Keratinocyte (primary cell): ENCODE measurements at regions not wholly inside any gene's neighbourhood (a gene's known extent, or its start where the extent isn't known, plus 50 kb on each side); places are given as distances from the start of the nearest gene placed in this dataset.

Experiments used
- DNase-seq: peaks from one replicate; pipeline ENCODE4 v3.0.0-alpha.2; 2011; ENCODE audit warnings: low read depth, missing footprints, low spot score
- FAIRE-seq: peaks from 2 replicates; lab custom pipeline; 2011; peaks lifted over from hg19 to GRCh38; lab: Jason Lieb, UNC
- H2AFZ ChIP-seq: 2 replicates; pipeline ENCODE4 v1.6.0; 2012; ENCODE audit warnings: low read length, control low read depth, inconsistent platforms; ENCODE audit not compliant: control insufficient read depth
- H3K27ac ChIP-seq: 2 replicates; pipeline ENCODE4 v1.5.1; 2011; ENCODE audit warnings: low read length; ENCODE audit not compliant: control insufficient read depth, insufficient read depth
- H3K27me3 ChIP-seq: 3 replicates; pipeline ENCODE4 v1.6.0; 2011; ENCODE audit warnings: low read length; ENCODE audit not compliant: control insufficient read depth, insufficient read depth; ENCODE audit errors: extremely low read depth
- H3K36me3 ChIP-seq, 2 experiments: 2 replicates in 1 of 2; 3 replicates in 1 of 2; pipeline ENCODE4 v1.5.1; 2011; ENCODE audit warnings: low read length in 2 of 2, mild to moderate bottlenecking in 1 of 2; ENCODE audit not compliant: control insufficient read depth in 2 of 2, insufficient read depth in 2 of 2; ENCODE audit errors: extremely low read depth in 1 of 2
- H3K4me1 ChIP-seq: 3 replicates; pipeline ENCODE4 v1.5.1; 2011; ENCODE audit warnings: low read length; ENCODE audit not compliant: control insufficient read depth, insufficient read depth; ENCODE audit errors: extremely low read depth
- H3K4me2 ChIP-seq: 3 replicates; pipeline ENCODE4 v1.6.0; 2011; ENCODE audit warnings: low read depth, low read length; ENCODE audit not compliant: control insufficient read depth, insufficient read depth; ENCODE audit errors: extremely low read depth
- H3K4me3 ChIP-seq, 3 experiments: fragments of 200-600 bp in 1 of 3; sonication (generic) in 1 of 3; 2 replicates in 2 of 3; 3 replicates in 1 of 3; pipeline ENCODE4 v1.5.1; 2011 to 2016; ENCODE audit warnings: low read length in 3 of 3, mild to moderate bottlenecking in 3 of 3, control low read depth in 2 of 3, inconsistent platforms in 1 of 3, low read depth in 1 of 3, mixed read lengths in 1 of 3, mixed run types in 1 of 3, moderate library complexity in 1 of 3; ENCODE audit not compliant: control insufficient read depth in 2 of 3, insufficient read depth in 2 of 3; ENCODE audit errors: extremely low read depth in 1 of 3
- H3K79me2 ChIP-seq: 2 replicates; pipeline ENCODE4 v1.6.0; 2012; ENCODE audit warnings: low read length; ENCODE audit not compliant: control insufficient read depth, insufficient read depth
- H3K9ac ChIP-seq: 3 replicates; pipeline ENCODE4 v1.6.0; 2011; ENCODE audit warnings: low read length; ENCODE audit not compliant: control insufficient read depth, insufficient read depth; ENCODE audit errors: extremely low read depth
- H3K9me1 ChIP-seq: 3 replicates; pipeline ENCODE4 v1.6.0; 2011; ENCODE audit warnings: low read length; ENCODE audit not compliant: control insufficient read depth, insufficient read depth; ENCODE audit errors: extremely low read depth
- H3K9me3 ChIP-seq: 2 replicates; pipeline ENCODE4 v1.5.1; 2012; ENCODE audit warnings: low read depth, low read length; ENCODE audit not compliant: control insufficient read depth
- H4K20me1 ChIP-seq: 3 replicates; pipeline ENCODE4 v1.6.0; 2011; ENCODE audit warnings: low read length; ENCODE audit not compliant: control insufficient read depth, insufficient read depth; ENCODE audit errors: extremely low read depth
- CTCF ChIP-seq, 3 experiments: IDR thresholded peaks in 1 of 3; conservative IDR thresholded peaks in 1 of 3; optimal IDR thresholded peaks in 1 of 3; 2 replicates in 2 of 3; 3 replicates in 1 of 3; pipeline versions ENCODE3 to v1.5.1; 2011; ENCODE audit warnings: low read length in 3 of 3, mild to moderate bottlenecking in 3 of 3, moderate library complexity in 2 of 3, control low read depth in 1 of 3, inconsistent platforms in 1 of 3; ENCODE audit not compliant: insufficient read depth in 2 of 3; ENCODE audit errors: extremely low read depth in 1 of 3
- EZH2 ChIP-seq: IDR thresholded peaks from one replicate; pipeline ENCODE4 v1.6.1; 2012; ENCODE audit warnings: inconsistent platforms, mild to moderate bottlenecking, low read length, moderate library complexity
- dilution Hi-C: fragments of 300-500 bp; cut with MboI; formaldehyde crosslinking; loops from one replicate; pipeline ENCODE4 v1.7.0; 2020; ENCODE audit warnings: low sequenced_read_pairs; ENCODE audit not compliant: extremely low pct_ligation_motif_present

GRCh38 chr12:45623940-45624339, 105.6 kb upstream of the ARID2 start:
- Histone ChIP-seq H3K9ac (no peak overlapping the region), H3K4me1 (no peaks in the 10 kb centered on the region), H4K20me1 (no peaks in the 10 kb centered on the region), H3K9me1 (no peaks in the 10 kb centered on the region), H2AFZ (no peak overlapping the region), H3K4me2 (no peak overlapping the region), H3K36me3 (no peaks in the 10 kb centered on the region), H3K79me2 (no peaks in the 10 kb centered on the region), H3K4me3 (no peak overlapping the region), H3K27me3 (peaks cover 3% of the 10 kb centered on the region), H3K27ac (no peak overlapping the region), H3K9me3 (no peaks in the 10 kb centered on the region)
- dilution Hi-C loops = no loop called here
- TF ChIP-seq CTCF (optimal IDR thresholded peaks at IDR 0.05 in 1 of 3, IDR thresholded peaks at IDR 0.05 in 1 of 3, conservative IDR thresholded peaks at IDR 0.05 in 1 of 3; ENCODE audit: extremely low read depth in 1 of 3, insufficient read depth in 2 of 3, low read length in 3 of 3) (no peak), EZH2 (no peak)
- FAIRE-seq (no peak), DNase-seq (no peak)

- TF ChIP-seq EZH2 = no peak
- no peak for TF ChIP-seq CTCF (optimal IDR thresholded peaks at IDR 0.05 in 1 of 3, IDR thresholded peaks at IDR 0.05 in 1 of 3, conservative IDR thresholded peaks at IDR 0.05 in 1 of 3; ENCODE audit: extremely low read depth in 1 of 3, insufficient read depth in 2 of 3, low read length in 3 of 3)
- H3K9ac ChIP-seq = no peak overlapping the region
- H2AFZ ChIP-seq = no peak overlapping the region
- H3K4me2 ChIP-seq = no peak overlapping the region
- H3K27me3 ChIP-seq = no peaks in the 10 kb centered on the region
- no peak for FAIRE-seq
- H3K9me3 ChIP-seq = no peaks in the 10 kb centered on the region
- H4K20me1 ChIP-seq = no peaks in the 10 kb centered on the region
- DNase-seq = no peak
- H3K4me1 ChIP-seq = no peaks in the 10 kb centered on the region
- no peaks in the 10 kb centered on the region for H3K79me2 ChIP-seq
- H3K9me1 ChIP-seq = no peaks in the 10 kb centered on the region
- dilution Hi-C loops = no loop called here
- no peak overlapping the region for H3K27ac ChIP-seq
- no peak overlapping the region for H3K4me3 ChIP-seq
- no peaks in the 10 kb centered on the region for H3K36me3 ChIP-seq
These were observed 102.5 kb upstream of the ARID2 start for GRCh38 chr12:45626965-45627364.
